Epithelial cell of proximal tubule (primary cell): ENCODE measurements at regions not wholly inside any gene's neighbourhood (a gene's known extent, or its start where the extent isn't known, plus 50 kb on each side); places are given as distances from the start of the nearest gene placed in this dataset.
A peak's percentile ranks its signal among the peaks of the same experiment; 100 is the strongest.
"Not testable (repeated sequence)": the region's sequence is repeated elsewhere in the genome, so short reads cannot be mapped to it uniquely, and the experiment has no call there.

Source experiments
- DNase-seq: peaks from one replicate; pipeline ENCODE4 v3.0.0-alpha.2; 2011; ENCODE audit warnings: low read depth
- H3K4me3 ChIP-seq: 2 replicates; pipeline ENCODE4 v1.5.1; 2011; ENCODE audit warnings: low read depth, mild to moderate bottlenecking, low read length
- TF ChIP-seq, protein P1 (sequence below): conservative IDR thresholded peaks from 2 replicates; pipeline ENCODE4 v1.5.1; 2012; ENCODE audit warnings: low read depth, mild to moderate bottlenecking, low read length

DNA sequence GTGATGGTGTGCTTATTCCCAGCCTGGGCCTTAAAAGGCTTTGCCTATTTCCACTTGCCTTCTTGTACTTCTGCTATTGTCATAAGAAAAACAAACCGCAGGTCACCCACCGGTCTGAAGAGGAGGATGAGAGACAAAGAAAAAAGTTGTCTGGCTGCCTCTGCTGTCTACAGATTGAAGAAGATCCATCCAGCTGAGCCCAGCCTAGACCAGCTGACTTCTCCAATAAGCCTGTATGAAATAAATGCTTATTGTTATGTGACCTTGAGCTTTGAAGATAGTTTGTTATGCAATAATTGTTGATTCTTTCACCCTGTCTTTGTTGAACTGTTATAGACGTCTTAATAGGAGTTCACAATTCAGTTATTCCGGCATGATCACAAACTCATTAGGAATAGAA, 223.8 kb upstream of the PRSS16 start:
- TF ChIP-seq, protein P1, sequence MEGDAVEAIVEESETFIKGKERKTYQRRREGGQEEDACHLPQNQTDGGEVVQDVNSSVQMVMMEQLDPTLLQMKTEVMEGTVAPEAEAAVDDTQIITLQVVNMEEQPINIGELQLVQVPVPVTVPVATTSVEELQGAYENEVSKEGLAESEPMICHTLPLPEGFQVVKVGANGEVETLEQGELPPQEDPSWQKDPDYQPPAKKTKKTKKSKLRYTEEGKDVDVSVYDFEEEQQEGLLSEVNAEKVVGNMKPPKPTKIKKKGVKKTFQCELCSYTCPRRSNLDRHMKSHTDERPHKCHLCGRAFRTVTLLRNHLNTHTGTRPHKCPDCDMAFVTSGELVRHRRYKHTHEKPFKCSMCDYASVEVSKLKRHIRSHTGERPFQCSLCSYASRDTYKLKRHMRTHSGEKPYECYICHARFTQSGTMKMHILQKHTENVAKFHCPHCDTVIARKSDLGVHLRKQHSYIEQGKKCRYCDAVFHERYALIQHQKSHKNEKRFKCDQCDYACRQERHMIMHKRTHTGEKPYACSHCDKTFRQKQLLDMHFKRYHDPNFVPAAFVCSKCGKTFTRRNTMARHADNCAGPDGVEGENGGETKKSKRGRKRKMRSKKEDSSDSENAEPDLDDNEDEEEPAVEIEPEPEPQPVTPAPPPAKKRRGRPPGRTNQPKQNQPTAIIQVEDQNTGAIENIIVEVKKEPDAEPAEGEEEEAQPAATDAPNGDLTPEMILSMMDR = no peak
- DNase-seq = no peak
- no peak overlapping the region for H3K4me3 ChIP-seq

GRCh38 chr6:27025351-27025750, 222.2 kb upstream of the PRSS16 start:
- DNase-seq = no peak
- TF ChIP-seq, protein P1 = no peak
- H3K4me3 ChIP-seq = no peak overlapping the region

GRCh38 chr6:27026361-27026760, 221.1 kb upstream of the PRSS16 start:
- no peak for DNase-seq
- no peak overlapping the region for H3K4me3 ChIP-seq
- TF ChIP-seq, protein P1 = no peak

DNA sequence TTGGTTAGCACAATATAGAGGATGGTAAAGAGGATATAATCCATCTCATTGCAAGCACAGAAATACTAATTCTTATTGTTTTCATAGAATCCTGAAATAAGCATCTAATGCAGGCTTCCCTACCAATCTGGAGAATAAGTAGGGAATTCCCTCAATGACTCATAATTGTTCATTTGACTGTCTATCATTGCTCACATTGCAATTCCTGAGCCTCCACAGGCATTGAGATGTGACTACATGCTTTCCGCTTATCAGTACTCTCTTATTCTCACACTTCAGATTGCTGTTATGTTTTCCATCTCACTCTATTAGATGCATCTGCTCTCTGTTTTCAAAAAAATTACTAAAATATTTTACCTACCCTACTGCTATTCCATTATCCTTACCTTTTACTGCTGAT, 216.2 kb upstream of the PRSS16 start:
- H3K4me3 ChIP-seq = no peak overlapping the region
- TF ChIP-seq, protein P1 = no peak
- DNase-seq = peak; percentile 54

GRCh38 chr6:27038498-27038897, 209.0 kb upstream of the PRSS16 start:
- no peak overlapping the region for H3K4me3 ChIP-seq
- DNase-seq = no peak
- TF ChIP-seq, protein P1 = no peak

DNA sequence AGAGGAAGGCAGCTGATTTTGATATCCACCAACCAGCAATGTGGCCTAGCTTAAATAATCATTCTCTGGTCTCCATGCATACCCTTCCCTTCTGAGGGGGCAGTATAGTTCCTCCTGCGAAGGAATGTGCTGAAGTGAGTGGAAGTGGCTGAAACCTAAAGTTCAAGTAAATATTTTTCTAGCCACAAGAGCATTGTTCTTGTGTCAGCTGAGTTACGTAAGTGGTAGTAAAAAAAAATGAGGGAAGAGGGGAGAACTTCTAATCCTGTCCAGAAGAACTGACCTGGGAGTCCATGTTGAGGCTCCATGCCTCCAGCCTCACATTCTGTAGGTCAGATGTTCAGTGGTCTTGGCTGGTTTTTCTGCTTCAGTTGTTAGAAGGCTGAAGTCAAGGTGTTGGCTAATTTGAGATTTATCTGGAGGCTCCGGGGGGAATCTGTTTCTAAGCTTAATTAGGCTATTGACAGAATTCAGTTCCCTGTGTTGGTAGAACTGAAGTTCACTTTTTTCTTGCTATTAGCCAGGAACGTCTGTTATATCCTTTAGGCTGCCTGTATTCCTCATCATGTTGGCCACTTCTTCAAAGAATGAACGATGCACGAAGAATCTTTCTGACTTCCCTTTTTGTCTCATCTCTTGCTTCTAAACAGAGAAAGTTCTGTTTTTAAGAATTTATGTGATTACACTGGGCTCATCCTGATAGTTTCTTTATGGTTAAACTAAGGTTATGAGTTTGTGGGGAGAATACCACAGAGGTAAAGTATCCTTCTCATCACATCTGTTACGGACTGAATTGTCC, 207.1 kb upstream of the PRSS16 start:
- DNase-seq = peak; percentile 40
- no peak overlapping the region for H3K4me3 ChIP-seq
- TF ChIP-seq, protein P1 = peak; percentile 9

DNA sequence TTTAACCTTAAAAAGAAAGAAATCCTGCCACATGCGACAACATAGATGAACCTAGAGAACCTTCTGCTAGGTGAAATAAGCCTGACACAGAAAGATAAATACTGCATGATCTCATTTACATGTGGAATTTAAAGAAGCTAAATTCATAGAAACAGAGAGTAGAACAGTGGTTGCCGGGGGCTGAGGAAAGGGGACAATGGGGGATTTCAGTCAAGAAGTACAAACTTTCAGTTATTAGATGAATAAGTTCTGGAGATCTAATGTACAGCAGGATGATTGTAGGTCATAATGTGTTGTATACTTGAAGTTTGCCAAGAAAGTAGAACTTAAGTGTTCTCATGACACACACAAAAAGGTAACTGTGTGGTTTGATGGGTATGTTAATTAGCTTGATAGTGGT, 204.3 kb upstream of the PRSS16 start:
- H3K4me3 ChIP-seq = no peak overlapping the region
- TF ChIP-seq, protein P1 = no peak
- DNase-seq = no peak

- DNase-seq, H3K4me3 ChIP-seq: not testable (repeated sequence)
These were observed 202.4 kb upstream of the PRSS16 start for GRCh38 chr6:27045131-27045530.

DNA sequence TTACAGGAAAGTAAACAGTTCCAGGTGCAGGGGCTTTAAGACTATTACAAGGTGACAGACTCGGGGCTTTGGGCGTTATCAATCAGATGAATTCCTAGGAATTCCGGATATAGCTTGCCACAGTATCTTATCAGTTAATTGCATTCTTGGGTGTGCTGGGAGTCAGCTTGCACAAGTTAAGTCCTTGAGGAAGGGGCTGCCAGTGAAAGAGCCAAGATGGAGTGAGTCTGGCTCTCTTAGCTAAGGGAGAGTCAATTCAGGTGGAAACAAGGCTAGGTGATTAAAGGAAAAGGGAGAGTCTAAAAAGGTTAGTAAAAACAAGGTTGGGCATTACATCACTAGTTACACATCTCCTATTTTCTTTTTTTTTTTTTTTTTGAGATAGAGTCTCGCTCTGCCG, 199.8 kb upstream of the PRSS16 start:
- DNase-seq, H3K4me3 ChIP-seq: not testable (repeated sequence)
